AG20443 (cell line): ENCODE measurements at regions not wholly inside any gene's neighbourhood (a gene's known extent, or its start where the extent isn't known, plus 50 kb on each side); places are given as distances from the start of the nearest gene placed in this dataset.
A peak's percentile ranks its signal among the peaks of the same experiment; 100 is the strongest.

Experiments used
- DNase-seq: peaks from one replicate; pipeline ENCODE4 v3.0.0; 2012; ENCODE audit warnings: low spot score, mixed read lengths

DNA sequence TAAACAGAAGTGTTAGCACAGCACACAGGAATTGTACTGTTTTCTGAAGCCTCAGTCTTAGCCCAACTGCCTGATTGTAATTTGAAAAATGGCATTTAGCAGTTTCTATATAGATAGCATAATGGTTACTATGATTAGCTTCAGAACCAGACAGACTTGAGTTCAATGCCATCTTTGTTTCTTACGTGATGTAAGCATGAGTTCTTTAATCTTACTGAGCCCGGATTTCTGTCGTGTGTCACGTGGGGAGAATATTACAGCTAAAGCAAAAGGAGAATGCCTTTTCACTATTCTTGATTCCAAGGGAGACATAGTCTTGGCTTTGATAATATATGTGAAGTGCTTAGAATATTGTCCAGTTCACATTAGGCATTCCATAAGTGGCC is 407.3 kb downstream of the STIM2 start:
- DNase-seq, result no peak

DNA sequence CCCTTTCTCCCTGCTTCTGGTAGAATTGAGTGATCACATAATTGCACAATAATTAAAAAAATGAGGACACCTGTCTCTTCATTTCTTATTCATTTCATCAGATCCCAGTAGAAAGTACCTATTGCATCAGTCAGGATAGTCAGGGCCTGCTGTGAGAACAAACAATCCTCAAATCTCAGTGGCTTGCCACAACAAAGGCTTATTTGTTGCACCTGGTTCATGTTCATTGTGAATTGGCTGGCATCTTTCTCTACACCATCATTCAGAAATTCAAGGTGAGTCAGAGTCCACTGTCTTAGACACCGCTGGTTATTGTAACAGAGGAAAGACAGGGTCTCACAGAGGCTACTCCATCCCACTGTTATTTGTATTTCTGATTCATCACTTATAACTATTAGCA is 409.8 kb downstream of the STIM2 start:
- DNase-seq, result no peak

DNA sequence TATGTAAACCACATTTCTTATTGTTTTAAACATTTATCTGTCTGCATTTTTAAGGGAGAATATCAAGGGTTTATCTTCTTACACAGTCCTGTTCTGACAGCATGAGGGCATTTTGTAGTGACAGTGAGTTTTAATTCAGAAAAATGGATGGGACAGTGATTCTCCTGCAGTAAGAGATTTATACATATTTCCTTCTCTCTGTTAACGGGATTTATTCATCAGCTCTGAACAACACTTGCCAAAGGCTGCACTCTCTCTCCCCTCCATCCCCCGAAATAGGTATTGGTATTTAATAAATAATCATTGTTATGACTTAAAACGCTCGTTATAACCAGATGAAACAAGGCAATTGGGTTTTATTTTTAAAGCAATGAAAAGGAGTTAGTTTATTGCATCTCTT is 410.9 kb downstream of the STIM2 start:
- DNase-seq, result no peak

DNA sequence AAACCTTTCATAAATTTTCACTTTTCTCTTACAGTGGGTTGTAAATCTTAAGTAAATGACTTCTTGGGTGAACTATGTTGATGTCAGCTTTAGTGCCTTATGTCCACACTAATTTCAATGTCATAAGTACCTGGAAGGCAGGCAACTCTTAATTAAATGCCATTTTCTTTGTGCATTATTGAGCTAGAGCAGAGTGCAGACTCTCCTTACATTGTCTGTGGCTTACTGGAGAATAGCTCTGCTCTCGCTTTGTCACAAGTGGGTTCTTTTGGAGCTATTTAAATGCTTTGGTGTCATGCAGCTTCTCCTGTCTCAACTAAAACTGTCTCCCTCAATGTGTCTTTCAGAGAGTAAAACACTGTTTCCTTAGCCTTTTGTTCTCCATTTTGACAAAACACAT is 411.6 kb downstream of the STIM2 start:
- DNase-seq, result no peak

DNA sequence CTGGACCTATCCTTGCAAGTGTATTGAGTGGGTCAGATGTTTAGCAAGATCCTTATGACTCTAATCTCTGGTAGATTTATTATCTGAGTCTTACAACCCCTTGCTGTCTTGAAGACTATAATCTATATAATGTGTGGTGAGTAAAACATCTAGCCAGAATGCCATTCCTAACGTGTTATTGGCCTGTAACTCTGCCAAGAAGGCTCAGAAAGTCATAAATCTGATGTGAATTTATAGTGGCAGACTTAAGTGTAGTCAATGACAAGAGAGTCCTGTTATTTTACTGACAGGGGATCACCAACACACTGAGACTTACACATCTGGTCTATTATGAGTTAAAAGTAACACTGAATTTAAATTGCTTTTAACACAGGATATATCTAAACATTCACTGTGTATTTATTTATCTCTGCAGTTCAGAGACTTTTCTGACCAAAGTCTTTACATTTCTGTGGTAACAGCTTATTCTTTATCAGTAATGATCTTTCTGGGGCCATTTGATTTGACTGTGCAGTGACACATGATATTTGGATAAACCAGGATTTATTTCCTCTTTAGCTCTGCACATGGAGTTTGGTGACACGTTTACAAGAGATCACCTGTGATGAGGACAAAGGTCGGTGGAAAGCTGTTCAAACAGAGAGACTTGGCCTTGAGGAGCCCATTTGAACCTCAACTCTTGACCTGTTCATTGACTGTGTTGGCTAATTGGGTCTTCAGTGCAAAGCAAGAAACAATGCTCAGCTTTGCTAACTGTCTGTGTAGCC is 415.8 kb downstream of the STIM2 start:
- no peak for DNase-seq

DNA sequence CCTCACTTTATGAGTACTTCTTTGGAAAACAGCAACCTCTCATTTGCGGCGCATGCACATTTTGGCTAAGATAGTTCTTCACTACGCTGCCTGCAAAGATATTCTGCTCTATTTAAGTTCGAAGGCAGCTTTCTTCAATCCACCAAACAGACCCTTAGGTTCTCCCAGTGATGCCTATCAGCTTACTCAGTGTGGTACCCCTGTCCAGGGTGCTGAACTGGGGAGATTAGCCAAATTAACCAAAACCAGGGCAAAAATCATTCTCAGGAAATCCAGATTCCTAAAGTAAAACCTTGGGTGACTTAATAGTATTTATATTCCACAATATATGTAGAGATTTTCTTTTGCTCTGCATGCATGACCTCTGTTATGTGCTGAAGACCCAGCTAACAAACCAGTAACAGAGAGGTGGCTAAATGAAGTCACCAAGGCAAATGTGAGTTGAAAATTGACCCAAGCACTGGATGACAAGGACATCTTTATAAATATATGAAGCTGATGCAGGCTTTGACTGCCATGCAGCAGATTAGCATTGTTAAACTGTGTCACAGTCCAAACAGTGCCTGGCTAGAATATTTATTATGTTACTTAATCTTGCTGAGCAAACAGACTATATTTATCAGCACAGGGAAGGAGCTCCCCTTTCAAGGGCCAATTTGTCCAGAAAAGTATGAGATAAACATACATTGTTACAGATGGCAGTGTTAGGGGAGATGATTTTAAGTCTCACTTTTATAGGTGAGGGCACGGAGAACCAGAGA is 418.2 kb downstream of the STIM2 start:
- DNase-seq, result peak; percentile 13

DNA sequence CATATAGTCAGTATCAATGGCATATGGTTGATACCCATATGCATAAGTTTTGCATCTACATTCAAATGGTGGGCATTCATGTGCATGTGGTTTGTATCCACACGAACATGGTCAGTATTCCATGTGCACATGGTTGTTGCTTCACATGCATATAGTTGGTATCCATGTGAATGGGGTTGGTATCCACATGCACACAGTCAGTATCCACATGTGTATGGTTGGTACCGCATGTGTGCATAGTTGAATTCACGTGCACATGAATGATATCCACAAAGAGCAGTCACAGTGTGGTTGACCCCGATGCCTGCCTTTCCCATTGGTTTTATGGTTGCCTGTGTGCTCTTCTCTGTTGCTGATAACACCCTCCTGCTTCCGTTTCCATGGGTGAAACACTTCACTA is 427.9 kb downstream of the STIM2 start:
- DNase-seq, result no peak

DNA sequence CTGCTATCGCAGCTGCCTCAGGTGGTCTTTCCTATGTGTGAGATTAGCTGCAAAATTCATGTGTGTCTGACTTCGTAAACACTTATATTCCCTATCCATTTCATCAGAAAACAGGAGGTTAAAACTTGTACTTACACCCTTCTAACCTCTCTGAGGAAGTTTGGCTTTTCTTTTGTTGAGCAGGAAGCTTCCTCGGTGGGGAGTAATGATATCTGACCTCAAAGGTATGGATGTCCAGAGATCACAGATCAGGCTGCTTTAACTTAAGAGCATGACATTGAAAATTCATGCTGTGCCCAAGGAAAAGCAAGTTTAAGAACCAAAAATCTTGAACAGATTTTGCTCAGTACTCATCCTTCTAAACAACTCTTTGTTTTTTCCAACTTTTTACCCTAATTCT is 429.1 kb downstream of the STIM2 start:
- no peak for DNase-seq

DNA sequence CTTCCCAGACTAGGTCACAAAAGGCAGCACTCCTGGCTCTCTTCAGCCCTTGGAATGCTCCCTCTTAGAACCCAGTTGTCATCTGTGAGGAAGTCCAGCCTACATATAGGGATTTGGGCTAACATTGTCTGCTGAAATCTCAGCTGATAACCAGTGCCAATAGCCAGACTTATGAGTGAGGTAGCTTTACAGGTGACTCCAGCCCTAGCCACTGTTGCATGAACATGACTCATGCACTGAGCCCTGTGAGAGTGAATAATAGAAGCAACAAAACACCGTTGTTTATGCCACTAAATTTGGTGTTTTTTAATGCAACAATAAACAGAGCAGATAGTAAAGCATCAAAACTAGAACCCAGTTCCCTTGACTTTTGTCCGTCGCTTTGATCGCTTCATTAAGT is 433.2 kb downstream of the STIM2 start:
- no peak for DNase-seq

DNA sequence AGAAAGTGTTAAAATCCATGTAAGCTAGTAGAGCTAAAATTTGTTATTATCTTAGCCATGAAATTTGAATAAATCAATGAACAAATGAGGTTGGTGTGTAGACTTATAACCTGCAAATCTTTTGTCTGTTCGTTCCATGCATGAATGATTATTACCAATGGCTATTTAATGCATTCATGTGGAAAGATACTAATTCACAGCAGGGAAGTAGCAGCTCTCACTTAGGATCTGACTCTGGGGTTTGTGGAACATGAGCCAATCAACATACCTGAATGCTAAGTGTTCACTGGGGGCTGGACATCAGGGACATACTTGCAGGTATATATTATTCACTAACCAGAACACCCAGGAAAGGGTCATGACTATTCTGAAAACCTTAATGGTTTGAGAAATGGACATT is 444.1 kb downstream of the STIM2 start:
- DNase-seq, result no peak

DNA sequence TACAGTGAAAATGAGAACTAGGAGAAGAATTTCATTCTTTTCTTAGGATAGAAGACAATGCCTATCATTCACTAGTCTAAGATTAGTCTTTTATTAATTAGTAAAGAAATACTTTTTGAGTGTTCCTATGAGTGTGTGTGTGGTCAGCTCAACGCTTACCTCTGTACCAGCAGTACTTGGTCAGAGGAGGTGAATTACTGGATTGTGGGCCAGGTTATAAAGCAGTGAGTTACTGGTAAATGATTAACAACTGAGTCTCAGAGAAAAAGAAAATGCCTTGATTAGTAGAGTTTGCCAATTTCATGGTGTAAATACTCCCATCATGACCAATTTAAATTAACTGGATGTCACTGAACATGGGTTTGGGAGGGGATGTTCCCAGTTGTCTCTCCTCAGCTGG is 444.6 kb downstream of the STIM2 start:
- no peak for DNase-seq

DNA sequence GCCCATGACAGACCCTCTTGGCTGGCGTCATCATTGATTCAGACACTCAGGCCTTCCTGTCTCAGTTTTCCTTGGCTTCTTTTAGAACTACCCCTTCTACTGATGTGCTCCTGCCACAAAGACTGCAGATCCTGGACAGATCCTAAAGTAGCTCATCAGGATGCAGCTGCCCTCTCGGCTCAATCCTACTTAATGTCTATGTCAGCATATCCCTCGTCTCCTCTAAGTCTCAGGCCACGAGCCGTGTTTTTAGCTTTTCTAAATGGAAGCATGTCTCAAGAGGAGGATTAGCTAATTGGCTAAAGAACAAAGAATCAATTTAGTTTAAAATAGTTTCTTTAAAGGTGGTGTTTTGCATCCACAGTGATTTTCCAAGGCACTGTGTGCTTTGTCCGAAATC is 447.7 kb downstream of the STIM2 start:
- DNase-seq, result no peak

DNA sequence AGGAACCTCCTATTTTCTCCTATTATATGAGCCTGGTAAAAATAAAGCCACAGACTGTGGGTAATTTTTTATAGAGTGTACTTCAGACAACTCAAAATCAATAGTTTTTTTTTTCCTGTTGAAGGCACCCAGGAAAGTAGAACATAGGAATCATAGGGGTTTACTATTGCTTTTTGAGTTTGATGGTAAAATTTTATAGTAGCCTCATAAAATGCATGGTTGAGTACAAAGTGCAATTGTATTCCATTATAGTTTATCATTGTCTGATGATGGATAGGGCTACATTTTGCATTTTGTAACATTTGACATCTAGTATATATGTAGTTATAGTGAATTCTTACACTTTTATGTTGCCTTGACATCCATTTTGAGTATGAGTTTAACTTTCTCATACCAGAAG is 455.0 kb downstream of the STIM2 start:
- no peak for DNase-seq

DNA sequence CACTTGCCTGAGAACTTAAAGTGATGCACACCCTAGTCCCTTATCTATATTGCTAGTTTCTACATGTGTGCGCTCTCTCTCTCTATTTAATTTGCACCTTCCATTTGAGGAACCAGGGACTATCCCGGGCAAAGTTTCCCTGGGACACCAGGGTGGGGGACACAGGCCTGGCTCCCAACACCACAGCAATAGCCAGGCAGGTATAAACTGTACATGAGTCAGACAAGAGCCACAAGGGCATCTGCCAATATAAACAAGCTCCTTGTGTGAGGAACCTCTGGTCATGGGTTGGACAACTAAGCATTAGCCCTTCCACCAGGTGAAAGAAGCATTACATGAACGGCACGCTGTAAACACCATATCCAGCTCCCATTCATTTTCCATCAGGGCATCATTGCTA is 455.5 kb downstream of the STIM2 start:
- no peak for DNase-seq

DNA sequence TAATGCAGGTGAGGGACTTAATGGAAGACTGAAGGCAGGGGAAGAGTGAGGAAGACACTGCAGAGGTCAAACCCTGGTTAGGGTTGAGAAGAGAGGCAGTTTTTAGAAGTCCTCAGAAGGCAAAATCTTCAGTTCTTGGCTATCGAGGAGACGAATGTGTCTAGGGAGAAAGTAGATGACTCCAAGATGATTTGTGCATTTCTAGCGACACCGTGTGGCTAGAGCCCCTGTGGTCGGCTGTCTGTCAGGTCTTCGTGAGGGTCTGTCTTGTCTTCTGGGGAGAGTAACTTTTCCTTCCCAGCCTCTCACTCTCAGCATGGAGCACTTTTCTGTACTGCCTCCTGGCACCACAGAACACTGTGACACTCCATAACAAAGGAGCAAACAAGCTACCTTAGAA is 458.1 kb downstream of the STIM2 start:
- DNase-seq, result peak; percentile 37

DNA sequence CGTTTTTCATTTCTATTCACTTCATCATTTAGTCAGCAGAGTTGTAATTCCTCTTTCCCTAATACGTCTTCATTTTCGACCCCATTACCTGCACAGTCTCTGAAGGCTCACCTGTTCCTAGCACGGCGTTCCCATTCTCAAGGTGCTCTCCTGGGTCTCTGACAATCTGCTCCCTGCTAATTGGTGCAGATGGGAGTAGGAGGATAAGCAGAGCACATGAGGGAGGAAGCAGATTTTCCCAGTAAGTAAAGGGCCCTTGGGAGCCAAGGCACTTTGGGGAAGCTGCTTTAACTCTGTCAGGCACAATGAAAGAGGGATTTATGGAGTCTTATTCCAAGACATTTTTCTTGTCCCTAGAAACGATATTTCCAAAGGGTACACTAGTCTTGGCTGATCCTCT is 466.4 kb downstream of the STIM2 start:
- DNase-seq, result no peak

DNA sequence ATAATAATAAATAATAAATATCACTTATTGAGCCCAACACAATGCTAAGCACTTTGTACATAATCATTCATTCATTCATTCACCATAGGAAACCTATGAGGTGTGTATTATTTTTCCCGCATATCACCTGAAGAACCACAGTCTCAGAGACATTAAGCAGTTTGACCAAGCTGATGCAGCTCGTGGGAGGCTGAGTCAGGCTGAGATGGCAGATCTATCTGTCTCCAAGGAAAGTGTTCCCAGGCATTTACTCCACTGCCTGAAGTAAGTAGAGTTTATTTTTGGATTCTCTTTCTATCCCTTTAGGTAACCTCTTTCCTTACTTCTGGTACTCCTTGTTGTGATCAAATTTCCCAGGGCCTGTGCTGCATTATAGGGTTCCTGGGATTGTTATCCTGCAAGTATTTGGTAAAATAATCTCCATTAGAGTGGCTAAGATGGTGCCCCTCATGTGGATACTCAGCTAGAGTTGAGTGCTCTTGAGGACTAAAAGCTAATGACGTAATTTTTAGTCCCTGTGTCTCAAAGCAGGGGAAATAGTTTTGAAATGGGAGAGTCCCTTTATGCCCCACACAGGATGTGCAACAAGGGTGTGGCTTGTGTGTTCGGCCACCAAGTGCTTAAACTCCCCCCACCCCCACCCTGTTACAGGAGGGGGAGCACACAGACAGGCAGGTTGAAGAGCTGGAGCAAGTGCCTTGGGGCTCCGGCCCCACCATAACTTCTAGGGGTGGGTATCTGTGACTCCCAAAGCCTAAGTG is 467.0 kb downstream of the STIM2 start:
- no peak for DNase-seq

DNA sequence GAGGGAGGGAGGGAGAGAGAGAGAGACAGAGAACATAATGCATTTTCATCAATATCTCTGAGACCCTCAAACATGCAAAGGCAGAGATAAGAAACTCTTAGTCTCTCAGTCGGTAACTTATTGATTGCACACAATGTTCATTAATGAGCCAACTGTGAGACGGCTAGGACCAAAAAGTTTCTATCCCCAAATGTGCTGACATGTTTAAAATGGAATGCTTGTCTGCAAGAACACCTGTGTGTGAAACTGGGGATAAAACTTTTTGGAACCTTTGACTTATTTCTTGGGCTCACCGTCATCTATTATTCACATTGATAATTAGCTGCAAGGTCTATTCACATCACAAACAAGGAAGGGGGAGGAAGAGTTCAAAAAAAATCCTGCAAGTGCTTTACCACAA is 477.9 kb downstream of the STIM2 start:
- DNase-seq, result no peak

DNA sequence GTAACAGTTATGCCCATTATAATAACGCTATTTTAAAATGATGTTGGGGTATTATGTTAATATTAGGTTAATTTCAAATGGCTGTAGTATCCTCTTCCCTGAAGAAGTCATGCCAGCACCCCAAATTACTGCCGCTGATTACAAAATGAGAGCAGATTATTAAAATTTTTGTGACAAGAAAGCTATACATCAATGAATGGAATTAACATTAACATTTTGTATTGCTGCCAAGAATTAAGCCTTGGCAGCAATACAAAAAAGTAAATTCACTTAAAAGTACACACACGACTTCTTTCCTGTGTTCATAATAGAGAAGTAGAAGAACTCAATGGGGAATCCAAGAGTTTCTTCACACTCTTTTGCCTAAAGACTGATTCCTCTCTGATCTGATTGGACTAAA is 482.8 kb downstream of the STIM2 start:
- no peak for DNase-seq

DNA sequence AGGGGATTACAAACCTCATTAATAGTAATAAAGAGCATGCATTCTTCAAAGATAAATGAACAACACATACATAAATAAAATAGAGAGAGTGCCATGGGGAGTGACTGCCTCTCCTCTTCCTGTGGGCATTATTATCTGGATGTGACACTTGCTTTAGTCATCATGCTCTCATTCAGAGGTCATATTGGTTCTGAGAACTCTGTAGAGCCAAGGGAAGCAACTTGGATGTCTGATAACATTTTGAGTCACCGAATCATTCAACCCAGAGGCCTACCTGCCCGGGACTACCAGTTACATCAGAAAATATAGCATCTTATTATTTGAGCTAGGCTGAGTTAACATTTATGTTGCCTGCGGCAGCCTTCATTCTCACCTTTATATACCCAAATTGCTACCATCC is 489.5 kb downstream of the STIM2 start:
- no peak for DNase-seq

DNA sequence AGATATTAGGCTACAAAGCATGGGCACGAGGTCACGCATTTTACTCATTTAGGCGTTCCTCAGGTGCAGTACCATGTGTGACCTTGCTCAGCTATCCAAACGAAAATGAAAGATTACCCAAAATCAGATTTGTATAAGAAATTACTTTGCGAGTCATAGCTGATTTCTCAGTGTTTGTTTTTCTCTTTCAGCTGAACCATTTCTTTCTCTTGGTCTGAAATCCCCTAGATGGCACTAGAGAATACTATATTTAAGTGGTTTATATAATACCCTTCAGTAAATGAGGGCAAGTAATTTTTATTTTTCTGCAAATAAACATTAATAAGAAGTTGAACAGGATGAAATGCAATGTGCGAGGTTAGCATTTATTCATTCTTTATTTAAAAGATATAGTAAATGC is 496.6 kb downstream of the STIM2 start:
- DNase-seq, result no peak

DNA sequence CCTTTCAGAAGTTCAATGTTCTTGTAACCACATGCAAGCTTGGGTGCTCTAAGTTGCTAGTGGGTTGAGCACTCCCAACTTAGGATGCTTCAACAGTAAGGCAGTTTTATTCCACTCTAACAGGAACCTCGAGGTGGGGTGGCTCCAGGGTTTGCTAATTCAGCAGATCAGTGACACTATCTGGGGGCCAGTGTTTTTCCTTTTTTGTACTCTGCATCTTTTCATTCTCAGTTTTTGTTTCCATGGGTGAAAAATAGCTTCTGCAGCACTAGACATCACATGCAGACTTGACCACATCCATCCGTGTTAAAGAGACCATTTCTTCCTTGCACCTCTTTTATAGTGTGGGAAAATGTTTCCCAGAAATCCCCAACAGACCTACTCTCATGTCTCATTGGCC is 497.6 kb downstream of the STIM2 start:
- DNase-seq, result no peak

DNA sequence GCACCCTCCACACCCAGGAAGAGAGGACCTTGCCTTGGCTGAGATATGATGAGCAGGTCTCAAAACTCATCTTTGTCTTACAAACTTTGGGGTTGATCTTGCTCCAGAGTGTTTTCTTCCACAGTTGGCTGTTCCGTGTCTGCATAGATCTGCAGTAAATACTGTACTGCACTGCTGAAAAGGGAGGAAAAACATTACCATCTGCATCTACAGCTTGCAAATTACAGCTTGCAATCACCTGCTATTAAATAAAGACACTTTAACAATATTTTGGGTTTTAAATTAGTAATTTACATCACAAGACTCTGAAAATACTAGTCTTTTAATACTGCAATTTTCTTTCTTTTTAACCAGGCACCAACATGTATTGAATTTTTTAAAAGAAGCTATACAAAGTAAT is 499.5 kb downstream of the STIM2 start:
- DNase-seq, result no peak
